Endothelial cell of umbilical vein (primary cell): ENCODE measurements at regions not wholly inside any gene's neighbourhood (a gene's known extent, or its start where the extent isn't known, plus 50 kb on each side); places are given as distances from the start of the nearest gene placed in this dataset.
A peak's percentile ranks its signal among the peaks of the same experiment; 100 is the strongest.
"Not testable (repeated sequence)": the region's sequence is repeated elsewhere in the genome, so short reads cannot be mapped to it uniquely, and the experiment has no call there.

ENCODE experiments used
- BruUV-seq: library from RNA; stranded (reverse); fragments of 400-500 nt; replicated peaks from 2 replicates; lab custom pipeline; 2021; lab: Mats Ljungman, UMichigan
- CTCF ChIA-PET: fragments of 300-600, 350-600 bp; sonication (Branson Sonifier 250); formaldehyde crosslinking; loops from one replicate; lab custom pipeline; 2021; ENCODE audit warnings: antibody characterized with exemption, inconsistent platforms; lab: Charles Lee
- POLR2A ChIA-PET: fragments of 300-600, 350-600 bp; sonication (Branson Sonifier 250); formaldehyde crosslinking; loops from one replicate; lab custom pipeline; 2021; ENCODE audit warnings: antibody characterized with exemption, inconsistent platforms; lab: Charles Lee
- DNase-seq: peaks from one replicate; pipeline ENCODE4 v3.0.0-alpha.2; 2011; ENCODE audit warnings: low read depth, low spot score
- FAIRE-seq: peaks from 2 replicates; lab custom pipeline; 2011; peaks lifted over from hg19 to GRCh38; lab: Jason Lieb, UNC
- H2AFZ ChIP-seq: 2 replicates; pipeline ENCODE4 v1.6.0; 2012; ENCODE audit warnings: low read depth, low read length, control low read depth, inconsistent platforms
- H3K27ac ChIP-seq: 2 replicates; pipeline ENCODE4 v1.5.1; 2011; ENCODE audit warnings: low read depth, mild to moderate bottlenecking, control low read depth, low read length, moderate library complexity; ENCODE audit not compliant: insufficient read depth
- H3K27me3 ChIP-seq, 2 experiments: 2 replicates each; pipeline versions ENCODE4 v1.6.0 to v1.6.1; 2011; ENCODE audit warnings: low read length in 2 of 2, mixed read lengths in 1 of 2; ENCODE audit not compliant: control insufficient read depth in 2 of 2, insufficient read depth in 2 of 2
- H3K36me3 ChIP-seq, 2 experiments: 2 replicates in 1 of 2; 3 replicates in 1 of 2; pipeline ENCODE4 v1.5.1; 2011; ENCODE audit warnings: low read length in 2 of 2, mild to moderate bottlenecking in 1 of 2, moderate library complexity in 1 of 2; ENCODE audit not compliant: control insufficient read depth in 2 of 2, insufficient read depth in 2 of 2; ENCODE audit errors: extremely low read depth in 1 of 2
- H3K4me1 ChIP-seq: 3 replicates; pipeline ENCODE4 v1.5.1; 2011; ENCODE audit warnings: mild to moderate bottlenecking, low read length; ENCODE audit not compliant: control insufficient read depth, insufficient read depth; ENCODE audit errors: extremely low read depth
- H3K4me2 ChIP-seq: 2 replicates; pipeline ENCODE4 v1.6.1; 2011; ENCODE audit warnings: low read length, control low read depth, mixed read lengths; ENCODE audit not compliant: insufficient read depth
- H3K4me3 ChIP-seq, 3 experiments: fragments of 200-600 bp in 1 of 3; sonication (generic), shearing (Covaris generic) in 1 of 3; replicated peaks in 1 of 3; 2 replicates each; pipeline ENCODE4 v1.5.1; 2011 to 2016; ENCODE audit warnings: control low read depth in 3 of 3, low read length in 3 of 3, mild to moderate bottlenecking in 2 of 3, inconsistent platforms in 1 of 3, low read depth in 1 of 3, moderate library complexity in 1 of 3; ENCODE audit not compliant: insufficient read depth in 1 of 3
- H3K79me2 ChIP-seq: 2 replicates; pipeline ENCODE4 v1.6.0; 2012; ENCODE audit warnings: low read length, inconsistent platforms; ENCODE audit not compliant: control insufficient read depth, insufficient read depth
- H3K9ac ChIP-seq: replicated peaks from 2 replicates; pipeline ENCODE3; 2011; ENCODE audit warnings: low read length, control low read depth; ENCODE audit not compliant: insufficient read depth; ENCODE audit errors: extremely low read depth
- H3K9me1 ChIP-seq: replicated peaks from 3 replicates; pipeline ENCODE4 v1.6.0; 2011; ENCODE audit warnings: mild to moderate bottlenecking, low read length; ENCODE audit not compliant: control insufficient read depth, insufficient read depth; ENCODE audit errors: extremely low read depth
- H3K9me3 ChIP-seq: replicated peaks from 2 replicates; pipeline ENCODE4 v1.5.1; 2012; ENCODE audit warnings: low read length, inconsistent platforms; ENCODE audit not compliant: control insufficient read depth, insufficient read depth
- H4K20me1 ChIP-seq: replicated peaks from 2 replicates; pipeline ENCODE3; 2011; ENCODE audit warnings: mild to moderate bottlenecking, low read length; ENCODE audit not compliant: control insufficient read depth, insufficient read depth; ENCODE audit errors: extremely low read depth
- dilution Hi-C: fragments of 300-500 bp; cut with MboI; formaldehyde crosslinking; loops from one replicate; pipeline ENCODE4 v1.15.0; 2019; ENCODE audit warnings: low sequenced_read_pairs; ENCODE audit not compliant: extremely low pct_ligation_motif_present
- intact Hi-C: fragments of 100-400 bp; cut with micrococcal nuclease; formaldehyde crosslinking; loops from one replicate; pipeline ENCODE4 v1.10.0; 2022

DNA sequence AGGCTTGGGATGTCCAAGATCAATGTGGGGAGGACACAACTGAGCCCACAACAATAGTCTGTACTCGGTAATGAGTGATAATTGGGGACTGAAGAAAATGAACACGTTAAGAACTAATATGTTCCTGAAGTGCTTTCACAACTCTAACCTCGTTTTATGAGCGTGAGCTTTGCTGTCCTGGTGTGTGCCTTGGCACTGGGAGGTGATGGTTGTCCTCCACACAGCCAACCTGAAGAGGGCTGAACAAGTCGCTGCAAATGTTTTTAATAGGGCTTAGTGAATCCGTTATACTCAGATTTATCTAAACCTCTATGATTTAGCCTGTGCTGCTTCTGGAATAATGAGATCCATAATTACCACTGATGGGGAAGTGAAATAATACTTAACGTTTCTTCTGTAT, 76.5 kb upstream of the PZP start:
- H3K4me2 ChIP-seq, H2AFZ ChIP-seq, H3K79me2 ChIP-seq, H3K36me3 ChIP-seq, FAIRE-seq, H3K4me1 ChIP-seq, POLR2A ChIA-PET, H3K9me3 ChIP-seq, H3K9ac ChIP-seq, dilution Hi-C loops, CTCF ChIA-PET, H3K27ac ChIP-seq, intact Hi-C loops, DNase-seq, H3K27me3 ChIP-seq, H3K9me1 ChIP-seq, BruUV-seq, H3K4me3 ChIP-seq, H4K20me1 ChIP-seq: not testable (repeated sequence)

DNA sequence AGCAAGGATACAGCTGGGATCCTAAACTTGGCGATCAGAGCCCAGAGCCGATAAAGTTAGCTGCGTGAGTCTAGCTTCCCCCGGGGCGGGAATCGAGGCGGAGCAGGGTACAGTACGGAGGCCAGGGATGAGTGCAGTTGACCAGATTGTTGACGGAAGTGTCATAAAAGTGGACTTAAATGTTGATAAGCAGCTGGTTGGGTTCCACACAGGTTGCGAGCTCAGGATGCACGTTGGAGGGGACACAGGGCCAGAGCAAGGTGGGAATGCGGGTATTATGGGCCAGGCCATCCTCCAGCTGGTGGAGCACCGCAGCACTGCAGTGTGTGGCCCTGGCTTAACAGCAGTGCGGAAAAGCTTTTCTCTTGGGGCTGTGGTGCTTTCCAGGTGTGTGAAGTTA, 76.0 kb upstream of the PZP start:
- POLR2A ChIA-PET, H3K9me1 ChIP-seq, H3K36me3 ChIP-seq, intact Hi-C loops, H3K9ac ChIP-seq, dilution Hi-C loops, FAIRE-seq, H3K4me1 ChIP-seq, H3K27me3 ChIP-seq, H4K20me1 ChIP-seq, CTCF ChIA-PET, H3K9me3 ChIP-seq, H3K79me2 ChIP-seq, H3K4me3 ChIP-seq: not testable (repeated sequence)
- Histone ChIP-seq H3K27ac (peak overlapping the region; percentile 18), H2AFZ (peak overlapping the region; percentile 84), H3K4me2 (peak overlapping the region; percentile 51)
- BruUV-seq = TSS peak; percentile 26
- DNase-seq = peak; percentile 11
